ENCODE measurements at regions not wholly inside any gene's neighbourhood (a gene's known extent, or its start where the extent isn't known, plus 50 kb on each side); places are given as distances from the start of the nearest gene placed in this dataset.

DNA sequence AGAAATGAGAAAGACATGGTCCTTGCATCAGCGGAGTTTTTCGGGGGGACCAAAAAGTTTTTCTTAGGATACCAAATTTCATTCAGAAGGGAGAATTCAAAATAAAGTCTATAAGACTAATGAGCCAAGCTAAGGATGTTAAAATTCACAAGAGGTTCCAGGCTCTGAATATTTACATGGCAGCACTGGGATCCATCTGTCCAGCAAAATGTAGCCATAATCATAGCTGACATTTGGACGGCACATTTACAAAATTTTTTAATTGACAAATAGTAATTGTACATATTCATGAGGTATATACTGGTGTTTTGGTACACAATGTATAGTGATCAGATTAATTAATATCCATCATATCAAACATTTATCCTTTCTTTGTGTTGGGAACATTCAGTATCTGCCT is 107.9 kb downstream of the ZNF648 start:
- no peak for ATAC-seq
- intact Hi-C loops (cut with DNase I), result no loop called here

DNA sequence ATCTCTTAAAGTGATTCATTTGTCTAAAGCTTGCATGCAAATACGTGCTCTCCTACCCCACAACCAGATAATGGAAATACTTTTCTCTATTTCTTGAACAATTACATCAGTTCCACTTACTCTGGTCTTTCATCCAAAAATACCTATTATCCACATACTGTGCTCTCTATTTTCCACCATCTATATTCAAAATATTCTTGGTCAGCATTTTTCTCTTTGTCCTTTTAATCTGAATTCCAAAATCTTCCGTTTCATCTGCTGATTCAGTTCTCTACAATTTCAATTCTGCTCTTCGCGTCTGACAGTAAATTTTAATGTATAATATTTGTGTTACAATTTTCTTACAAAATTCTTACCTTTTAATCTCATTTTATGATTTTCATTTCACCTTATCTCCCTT is 110.3 kb downstream of the ZNF648 start:
- H3K27ac ChIP-seq, result no peak overlapping the region
- H3K4me3 ChIP-seq, result no peak overlapping the region
- intact Hi-C loops (cut with DNase I), result no loop called here
- H3K9me3 ChIP-seq, result no peaks in the 10 kb centered on the region
- H3K36me3 ChIP-seq, result no peaks in the 10 kb centered on the region
- TF ChIP-seq POLR2A (IDR thresholded peaks at IDR 0.05), result no peak
- TF ChIP-seq, protein P1, sequence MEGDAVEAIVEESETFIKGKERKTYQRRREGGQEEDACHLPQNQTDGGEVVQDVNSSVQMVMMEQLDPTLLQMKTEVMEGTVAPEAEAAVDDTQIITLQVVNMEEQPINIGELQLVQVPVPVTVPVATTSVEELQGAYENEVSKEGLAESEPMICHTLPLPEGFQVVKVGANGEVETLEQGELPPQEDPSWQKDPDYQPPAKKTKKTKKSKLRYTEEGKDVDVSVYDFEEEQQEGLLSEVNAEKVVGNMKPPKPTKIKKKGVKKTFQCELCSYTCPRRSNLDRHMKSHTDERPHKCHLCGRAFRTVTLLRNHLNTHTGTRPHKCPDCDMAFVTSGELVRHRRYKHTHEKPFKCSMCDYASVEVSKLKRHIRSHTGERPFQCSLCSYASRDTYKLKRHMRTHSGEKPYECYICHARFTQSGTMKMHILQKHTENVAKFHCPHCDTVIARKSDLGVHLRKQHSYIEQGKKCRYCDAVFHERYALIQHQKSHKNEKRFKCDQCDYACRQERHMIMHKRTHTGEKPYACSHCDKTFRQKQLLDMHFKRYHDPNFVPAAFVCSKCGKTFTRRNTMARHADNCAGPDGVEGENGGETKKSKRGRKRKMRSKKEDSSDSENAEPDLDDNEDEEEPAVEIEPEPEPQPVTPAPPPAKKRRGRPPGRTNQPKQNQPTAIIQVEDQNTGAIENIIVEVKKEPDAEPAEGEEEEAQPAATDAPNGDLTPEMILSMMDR (IDR thresholded peaks at IDR 0.05), result no peak
- DNase-seq (no peak), ATAC-seq (no peak)
- 56% methylated on average over 4 of the region's 4 CpGs for WGBS (ENCODE audit: insufficient coverage, low coverage, low lambda C conversion rate, missing lambda C conversion rate)
- H3K27me3 ChIP-seq, result no peaks in the 10 kb centered on the region
- no peaks in the 10 kb centered on the region for H3K4me1 ChIP-seq

More for the DNA sequence above, 107.9 kb downstream of the ZNF648 start:
- Histone ChIP-seq H3K9me3 (no peaks in the 10 kb centered on the region), H3K27ac (no peak overlapping the region), H3K4me1 (no peaks in the 10 kb centered on the region), H3K4me3 (no peak overlapping the region), H3K27me3 (no peaks in the 10 kb centered on the region), H3K36me3 (no peaks in the 10 kb centered on the region)
- no peak for DNase-seq
- 83% methylated on average over 3 of the region's 3 CpGs for WGBS (ENCODE audit: insufficient coverage, low coverage, low lambda C conversion rate, missing lambda C conversion rate)
- TF ChIP-seq, protein P1 (IDR thresholded peaks at IDR 0.05), result no peak
- no peak for TF ChIP-seq POLR2A (IDR thresholded peaks at IDR 0.05)

DNA sequence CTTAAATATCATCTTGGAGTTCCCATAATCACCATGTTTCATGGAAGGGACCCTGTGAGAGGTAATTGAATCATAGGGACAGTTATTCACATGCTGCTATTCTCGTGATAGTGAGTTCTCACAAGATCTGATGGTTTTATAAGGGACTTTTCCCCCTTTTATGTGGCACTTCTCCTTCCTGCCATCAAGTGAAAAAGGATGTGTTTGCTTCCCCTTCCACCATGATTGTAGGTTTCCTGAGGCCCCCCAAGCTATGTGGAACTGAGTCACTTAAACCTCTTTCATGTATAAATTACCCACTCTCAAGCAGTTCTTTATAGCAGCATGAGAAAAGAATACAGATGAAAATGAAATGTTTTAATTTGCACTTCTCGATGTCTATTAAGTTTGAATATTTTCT is 112.0 kb downstream of the ZNF648 start:
- no peak for ATAC-seq

DNA sequence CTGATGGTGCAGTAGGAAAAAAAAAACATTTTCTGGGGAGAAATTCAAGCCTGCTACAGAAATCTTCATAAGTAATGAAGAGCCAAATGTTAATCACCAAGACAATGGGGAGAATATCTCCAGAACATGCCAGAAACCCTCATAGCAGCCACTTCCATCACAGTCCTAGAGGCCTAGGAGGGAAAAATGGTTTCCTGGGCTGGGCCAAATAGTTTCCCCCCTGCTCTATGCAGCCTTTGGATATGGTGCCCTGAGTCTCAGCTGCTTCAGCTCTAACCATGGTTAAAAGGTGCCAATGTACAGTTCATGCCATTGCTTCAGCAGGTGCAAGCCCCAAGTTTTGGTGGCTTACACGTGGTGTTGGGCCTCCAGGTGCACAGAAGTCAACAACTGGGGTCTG is 113.1 kb downstream of the ZNF648 start:
- no peaks in the 10 kb centered on the region for H3K4me1 ChIP-seq
- intact Hi-C loops (cut with DNase I), result loop anchor here in 1 of 2 donors (10.0 kb wide), 1 partner anchor 474 kb away; no protein-coding TSS in a partner anchor
- 33% methylated on average over 1 of the region's 1 CpG for WGBS (ENCODE audit: insufficient coverage, low coverage, low lambda C conversion rate, missing lambda C conversion rate)
- no peaks in the 10 kb centered on the region for H3K36me3 ChIP-seq
- H3K4me3 ChIP-seq, result no peak overlapping the region
- TF ChIP-seq POLR2A (IDR thresholded peaks at IDR 0.05), result no peak
- TF ChIP-seq, protein P1 (IDR thresholded peaks at IDR 0.05), result no peak
- H3K27me3 ChIP-seq, result no peaks in the 10 kb centered on the region
- no peaks in the 10 kb centered on the region for H3K9me3 ChIP-seq
- ATAC-seq, result no peak
- no peak overlapping the region for H3K27ac ChIP-seq
- DNase-seq, result no peak

More for the DNA sequence above, 112.0 kb downstream of the ZNF648 start:
- no peak overlapping the region for H3K27ac ChIP-seq
- DNase-seq, result no peak
- H3K27me3 ChIP-seq, result no peaks in the 10 kb centered on the region
- intact Hi-C loops (cut with DNase I), result loop anchor here in 1 of 2 donors (10.0 kb wide), 1 partner anchor 475 kb away; no protein-coding TSS in a partner anchor
- H3K9me3 ChIP-seq, result no peaks in the 10 kb centered on the region
- H3K4me3 ChIP-seq, result no peak overlapping the region
- WGBS (ENCODE audit: insufficient coverage, low coverage, low lambda C conversion rate, missing lambda C conversion rate), result 17% methylated on average over 2 of the region's 2 CpGs
- H3K36me3 ChIP-seq, result no peaks in the 10 kb centered on the region
- no peaks in the 10 kb centered on the region for H3K4me1 ChIP-seq
- TF ChIP-seq, protein P1 (IDR thresholded peaks at IDR 0.05), result no peak
- no peak for TF ChIP-seq POLR2A (IDR thresholded peaks at IDR 0.05)

DNA sequence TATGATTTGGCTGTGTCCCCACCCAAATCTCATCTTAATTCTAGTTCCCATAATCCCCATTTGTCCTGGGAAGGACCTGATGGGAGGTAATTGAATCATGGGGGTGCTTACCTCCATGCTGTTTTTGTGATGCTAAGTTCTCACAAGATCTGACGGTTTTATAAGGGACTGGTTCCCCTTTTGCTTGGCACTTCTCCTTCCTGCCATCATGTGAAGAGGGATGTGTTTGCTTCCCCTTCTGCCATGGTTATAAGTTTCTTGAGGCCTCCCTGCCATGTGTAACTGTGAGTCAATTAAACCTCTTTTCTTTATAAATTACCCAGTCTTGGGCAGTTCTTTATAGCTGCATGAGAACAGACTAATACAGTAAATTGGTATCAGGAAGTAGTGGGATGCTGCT is 114.1 kb downstream of the ZNF648 start:
- ATAC-seq (no peak), DNase-seq (no peak)
- no peaks in the 10 kb centered on the region for H3K9me3 ChIP-seq
- 22% methylated on average over 1 of the region's 1 CpG for WGBS (ENCODE audit: insufficient coverage, low coverage, low lambda C conversion rate, missing lambda C conversion rate)
- H3K27me3 ChIP-seq, result no peaks in the 10 kb centered on the region
- H3K27ac ChIP-seq, result no peak overlapping the region
- H3K36me3 ChIP-seq, result no peaks in the 10 kb centered on the region
- intact Hi-C loops (cut with DNase I), result loop anchor here in 1 of 2 donors (10.0 kb wide), 1 partner anchor 473 kb away; no protein-coding TSS in a partner anchor
- no peaks in the 10 kb centered on the region for H3K4me1 ChIP-seq
- no peak for TF ChIP-seq POLR2A (IDR thresholded peaks at IDR 0.05)
- TF ChIP-seq, protein P1 (IDR thresholded peaks at IDR 0.05), result no peak
- no peak overlapping the region for H3K4me3 ChIP-seq

Measured in right lobe of liver (tissue), 6 donors.